ENCODE measurements at regions not wholly inside any gene's neighbourhood (a gene's known extent, or its start where the extent isn't known, plus 50 kb on each side); places are given as distances from the start of the nearest gene placed in this dataset.
"Not testable (repeated sequence)": the region's sequence is repeated elsewhere in the genome, so short reads cannot be mapped to it uniquely, and the experiment has no call there.

DNA sequence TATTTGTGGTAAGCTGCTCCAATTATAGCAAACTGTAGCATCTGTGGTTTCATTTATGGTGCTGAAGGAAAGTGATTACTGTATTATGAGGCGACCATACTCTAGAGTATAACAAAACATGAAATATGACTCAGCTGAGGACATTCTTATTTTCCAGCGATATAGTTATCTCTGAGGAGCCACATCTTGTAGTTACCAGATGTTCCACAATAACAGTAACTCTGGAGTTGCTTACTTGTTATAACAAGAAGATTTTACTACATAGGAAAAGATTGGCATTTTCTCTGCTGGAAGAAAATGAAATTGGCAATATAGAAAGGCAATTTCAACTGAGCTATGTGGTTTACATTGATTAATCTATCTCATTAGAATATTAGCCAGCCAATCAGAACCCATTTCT lies 1634.2 kb downstream of the PCDH9 start:
- TF ChIP-seq, protein P1, sequence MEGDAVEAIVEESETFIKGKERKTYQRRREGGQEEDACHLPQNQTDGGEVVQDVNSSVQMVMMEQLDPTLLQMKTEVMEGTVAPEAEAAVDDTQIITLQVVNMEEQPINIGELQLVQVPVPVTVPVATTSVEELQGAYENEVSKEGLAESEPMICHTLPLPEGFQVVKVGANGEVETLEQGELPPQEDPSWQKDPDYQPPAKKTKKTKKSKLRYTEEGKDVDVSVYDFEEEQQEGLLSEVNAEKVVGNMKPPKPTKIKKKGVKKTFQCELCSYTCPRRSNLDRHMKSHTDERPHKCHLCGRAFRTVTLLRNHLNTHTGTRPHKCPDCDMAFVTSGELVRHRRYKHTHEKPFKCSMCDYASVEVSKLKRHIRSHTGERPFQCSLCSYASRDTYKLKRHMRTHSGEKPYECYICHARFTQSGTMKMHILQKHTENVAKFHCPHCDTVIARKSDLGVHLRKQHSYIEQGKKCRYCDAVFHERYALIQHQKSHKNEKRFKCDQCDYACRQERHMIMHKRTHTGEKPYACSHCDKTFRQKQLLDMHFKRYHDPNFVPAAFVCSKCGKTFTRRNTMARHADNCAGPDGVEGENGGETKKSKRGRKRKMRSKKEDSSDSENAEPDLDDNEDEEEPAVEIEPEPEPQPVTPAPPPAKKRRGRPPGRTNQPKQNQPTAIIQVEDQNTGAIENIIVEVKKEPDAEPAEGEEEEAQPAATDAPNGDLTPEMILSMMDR (IDR thresholded peaks at IDR 0.05; ENCODE audit: insufficient read depth, low read depth, low read length, missing control alignments): no peak
- no peak for DNase-seq (ENCODE audit: low read depth)
- H3K4me3 ChIP-seq (ENCODE audit: low read length): no peak overlapping the region

DNA sequence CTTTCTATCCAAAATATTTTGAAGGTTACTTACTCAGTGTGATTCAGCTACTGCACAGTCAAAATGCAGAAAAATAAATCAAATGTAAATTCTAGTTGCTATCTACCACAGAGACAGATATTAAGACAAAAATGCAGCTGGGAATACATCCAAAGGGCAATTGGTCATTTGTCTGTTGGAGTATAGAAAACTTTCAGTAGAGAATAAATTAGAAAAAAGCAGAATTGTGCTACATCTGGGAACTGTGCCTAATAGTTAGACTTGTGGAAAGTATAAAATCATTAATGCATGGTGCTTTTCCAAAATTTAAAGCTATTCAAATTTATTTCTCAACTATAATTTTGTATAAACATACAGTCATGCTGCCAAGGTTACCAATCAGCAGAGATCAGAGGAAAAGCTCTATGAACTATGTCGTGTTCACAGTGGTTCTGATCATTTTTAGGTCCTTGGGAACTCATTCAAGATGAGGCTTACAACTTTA lies 1635.8 kb downstream of the PCDH9 start:
- no peak for DNase-seq (ENCODE audit: low read depth)
- H3K4me3 ChIP-seq (ENCODE audit: low read length): no peak overlapping the region

GRCh38 chr13:65593298-65593874 lies 1636.8 kb downstream of the PCDH9 start:
- TF ChIP-seq, protein P1 (IDR thresholded peaks at IDR 0.05; ENCODE audit: insufficient read depth, low read depth, low read length, missing control alignments): no peak
- no peak for DNase-seq (ENCODE audit: low read depth)
- H3K4me3 ChIP-seq (ENCODE audit: low read length): no peak overlapping the region

More for the DNA sequence above, 1635.8 kb downstream of the PCDH9 start:
- TF ChIP-seq, protein P1 (IDR thresholded peaks at IDR 0.05; ENCODE audit: insufficient read depth, low read depth, low read length, missing control alignments): no peak

- H3K4me3 ChIP-seq (ENCODE audit: low read length): no peak overlapping the region
- TF ChIP-seq, protein P1 (IDR thresholded peaks at IDR 0.05; ENCODE audit: insufficient read depth, low read depth, low read length, missing control alignments): no peak
- DNase-seq (ENCODE audit: low read depth): no peak
Measured at GRCh38 chr13:65592731-65593130, 1637.4 kb downstream of the PCDH9 start.

DNA sequence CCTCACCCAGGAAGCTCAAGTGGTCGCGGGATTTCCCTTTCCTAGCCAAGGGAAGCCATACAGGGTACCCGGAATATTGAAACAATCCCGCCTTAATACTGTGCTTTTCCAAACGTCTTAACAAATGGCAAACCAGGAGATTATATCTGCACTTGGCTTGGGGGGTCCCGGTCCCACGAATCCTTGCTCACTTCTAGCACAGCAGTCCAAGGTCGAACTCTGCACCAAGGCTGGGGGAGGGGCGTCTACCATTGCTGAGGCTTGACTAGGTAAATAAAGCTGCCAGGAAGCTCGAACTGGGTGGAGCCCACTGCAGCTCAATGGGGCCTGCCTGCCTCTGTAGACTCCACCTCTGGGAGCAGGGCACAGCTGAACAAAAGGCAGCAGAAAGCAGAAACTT lies 1644.8 kb downstream of the PCDH9 start:
- H3K4me3 ChIP-seq (ENCODE audit: low read length): no peak overlapping the region
- no peak for DNase-seq (ENCODE audit: low read depth)
- TF ChIP-seq, protein P1 (IDR thresholded peaks at IDR 0.05; ENCODE audit: insufficient read depth, low read depth, low read length, missing control alignments): no peak

GRCh38 chr13:65584126-65584525 lies 1646.0 kb downstream of the PCDH9 start:
- H3K4me3 ChIP-seq (ENCODE audit: low read length): no peak overlapping the region
- no peak for DNase-seq (ENCODE audit: low read depth)
- TF ChIP-seq, protein P1 (IDR thresholded peaks at IDR 0.05; ENCODE audit: insufficient read depth, low read depth, low read length, missing control alignments): no peak

DNA sequence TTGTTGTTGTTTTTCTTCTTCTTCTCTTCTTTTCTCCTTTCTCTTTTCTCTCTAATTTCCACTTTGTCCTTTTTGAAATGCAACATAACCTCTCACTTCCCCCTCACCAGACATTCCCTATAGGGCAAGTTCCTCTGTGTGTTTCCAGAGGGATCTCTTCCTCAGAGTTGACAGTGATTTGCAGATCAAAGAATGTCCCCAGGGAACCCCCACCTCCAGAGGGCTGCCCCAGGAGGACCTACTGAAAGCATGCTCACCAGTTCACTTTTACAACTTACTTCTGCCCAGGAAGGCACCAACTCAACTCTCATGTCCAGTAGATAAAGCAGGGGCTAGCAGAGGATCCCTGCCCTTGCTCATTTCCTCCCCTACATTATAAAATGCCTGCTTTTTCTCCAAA lies 1648.0 kb downstream of the PCDH9 start:
- DNase-seq (ENCODE audit: low read depth): no peak
- TF ChIP-seq, protein P1 (IDR thresholded peaks at IDR 0.05; ENCODE audit: insufficient read depth, low read depth, low read length, missing control alignments): no peak
- H3K4me3 ChIP-seq (ENCODE audit: low read length): no peak overlapping the region

- DNase-seq (ENCODE audit: low read depth); H3K4me3 ChIP-seq (ENCODE audit: low read length): not testable (repeated sequence)
Measured at GRCh38 chr13:65564561-65564960, 1665.6 kb downstream of the PCDH9 start.

Measured in epithelial cell of esophagus (primary cell).